ENCODE measurements at regions not wholly inside any gene's neighbourhood (a gene's known extent, or its start where the extent isn't known, plus 50 kb on each side); places are given as distances from the start of the nearest gene placed in this dataset.

DNA sequence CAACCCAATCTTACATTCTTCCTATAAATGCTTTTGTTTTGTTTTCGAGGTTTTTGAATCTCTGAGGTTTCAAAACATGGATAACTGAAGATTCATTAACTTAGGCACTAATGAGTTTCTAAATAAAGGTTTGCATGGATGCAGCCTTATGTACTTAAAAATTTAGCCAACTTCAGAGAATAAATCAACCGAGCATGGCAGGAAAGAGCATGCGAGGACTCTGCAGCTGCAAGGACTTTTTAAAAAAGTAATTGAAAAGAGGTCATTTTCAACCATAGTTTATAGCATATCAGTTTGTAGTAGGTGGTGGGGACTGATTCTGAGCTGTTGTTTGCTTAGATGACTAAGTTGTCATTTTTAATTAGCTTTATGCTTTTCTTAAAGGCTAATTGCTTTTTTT lies 567.0 kb upstream of the ZEB2 start:
- TF ChIP-seq CTCF (conservative IDR thresholded peaks at IDR 0.05; ENCODE audit: low read depth in 2 of 2) = no peak
- TF ChIP-seq EZH2 (IDR thresholded peaks at IDR 0.05; ENCODE audit: low read depth, unreplicated experiment) = no peak
- no peak for TF ChIP-seq POLR2AphosphoS5 (IDR thresholded peaks at IDR 0.05; ENCODE audit: low read depth)
- TF ChIP-seq, protein P1, sequence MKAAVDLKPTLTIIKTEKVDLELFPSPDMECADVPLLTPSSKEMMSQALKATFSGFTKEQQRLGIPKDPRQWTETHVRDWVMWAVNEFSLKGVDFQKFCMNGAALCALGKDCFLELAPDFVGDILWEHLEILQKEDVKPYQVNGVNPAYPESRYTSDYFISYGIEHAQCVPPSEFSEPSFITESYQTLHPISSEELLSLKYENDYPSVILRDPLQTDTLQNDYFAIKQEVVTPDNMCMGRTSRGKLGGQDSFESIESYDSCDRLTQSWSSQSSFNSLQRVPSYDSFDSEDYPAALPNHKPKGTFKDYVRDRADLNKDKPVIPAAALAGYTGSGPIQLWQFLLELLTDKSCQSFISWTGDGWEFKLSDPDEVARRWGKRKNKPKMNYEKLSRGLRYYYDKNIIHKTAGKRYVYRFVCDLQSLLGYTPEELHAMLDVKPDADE (IDR thresholded peaks at IDR 0.05) = no peak
- TF ChIP-seq STAT1 (IDR thresholded peaks at IDR 0.05; ENCODE audit: unreplicated experiment) = no peak
- no peak for TF ChIP-seq EZH2phosphoT487 (IDR thresholded peaks at IDR 0.05; ENCODE audit: unreplicated experiment)
- TF ChIP-seq, protein P2, sequence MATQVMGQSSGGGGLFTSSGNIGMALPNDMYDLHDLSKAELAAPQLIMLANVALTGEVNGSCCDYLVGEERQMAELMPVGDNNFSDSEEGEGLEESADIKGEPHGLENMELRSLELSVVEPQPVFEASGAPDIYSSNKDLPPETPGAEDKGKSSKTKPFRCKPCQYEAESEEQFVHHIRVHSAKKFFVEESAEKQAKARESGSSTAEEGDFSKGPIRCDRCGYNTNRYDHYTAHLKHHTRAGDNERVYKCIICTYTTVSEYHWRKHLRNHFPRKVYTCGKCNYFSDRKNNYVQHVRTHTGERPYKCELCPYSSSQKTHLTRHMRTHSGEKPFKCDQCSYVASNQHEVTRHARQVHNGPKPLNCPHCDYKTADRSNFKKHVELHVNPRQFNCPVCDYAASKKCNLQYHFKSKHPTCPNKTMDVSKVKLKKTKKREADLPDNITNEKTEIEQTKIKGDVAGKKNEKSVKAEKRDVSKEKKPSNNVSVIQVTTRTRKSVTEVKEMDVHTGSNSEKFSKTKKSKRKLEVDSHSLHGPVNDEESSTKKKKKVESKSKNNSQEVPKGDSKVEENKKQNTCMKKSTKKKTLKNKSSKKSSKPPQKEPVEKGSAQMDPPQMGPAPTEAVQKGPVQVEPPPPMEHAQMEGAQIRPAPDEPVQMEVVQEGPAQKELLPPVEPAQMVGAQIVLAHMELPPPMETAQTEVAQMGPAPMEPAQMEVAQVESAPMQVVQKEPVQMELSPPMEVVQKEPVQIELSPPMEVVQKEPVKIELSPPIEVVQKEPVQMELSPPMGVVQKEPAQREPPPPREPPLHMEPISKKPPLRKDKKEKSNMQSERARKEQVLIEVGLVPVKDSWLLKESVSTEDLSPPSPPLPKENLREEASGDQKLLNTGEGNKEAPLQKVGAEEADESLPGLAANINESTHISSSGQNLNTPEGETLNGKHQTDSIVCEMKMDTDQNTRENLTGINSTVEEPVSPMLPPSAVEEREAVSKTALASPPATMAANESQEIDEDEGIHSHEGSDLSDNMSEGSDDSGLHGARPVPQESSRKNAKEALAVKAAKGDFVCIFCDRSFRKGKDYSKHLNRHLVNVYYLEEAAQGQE (IDR thresholded peaks at IDR 0.05; ENCODE audit: unreplicated experiment) = no peak
- no peak for TF ChIP-seq NANOG (IDR thresholded peaks at IDR 0.05; ENCODE audit: borderline replicate concordance)
- no peak for TF ChIP-seq ZNF331 (CRISPR knock-in tag; IDR thresholded peaks at IDR 0.05; ENCODE audit: low read depth)
- no peak for TF ChIP-seq CREB1 (CRISPR knock-in tag; IDR thresholded peaks at IDR 0.05; ENCODE audit: low read depth)
- TF ChIP-seq JUNB (IDR thresholded peaks at IDR 0.05; ENCODE audit: unreplicated experiment) = no peak
- no peak for TF ChIP-seq ZNF462 (CRISPR knock-in tag; IDR thresholded peaks at IDR 0.05)
- TF ChIP-seq ZNF114 (CRISPR knock-in tag; IDR thresholded peaks at IDR 0.05) = no peak

All from GM23338 (cell line).